Suprapubic skin (tissue), 4 donors: ENCODE measurements at regions not wholly inside any gene's neighbourhood (a gene's known extent, or its start where the extent isn't known, plus 50 kb on each side); places are given as distances from the start of the nearest gene placed in this dataset.

Experiments
- DNase-seq, 2 donors: peaks; one replicate each; pipeline ENCODE4 v3.0.0-alpha.2; 2019; ENCODE audit warnings: low spot score in 2 of 2
- H3K27ac ChIP-seq: fragments of 200-600 bp; sonication (generic); one replicate; pipeline ENCODE4 v1.5.1; 2019
- H3K27me3 ChIP-seq: fragments of 200-600 bp; sonication (generic); one replicate; pipeline ENCODE4 v1.5.1; 2019
- H3K36me3 ChIP-seq: fragments of 200-600 bp; sonication (generic); one replicate; pipeline ENCODE4 v1.5.1; 2019
- H3K4me1 ChIP-seq: fragments of 200-600 bp; sonication (generic); one replicate; pipeline ENCODE4 v1.5.1; 2019
- H3K4me3 ChIP-seq: fragments of 200-600 bp; sonication (generic); one replicate; pipeline ENCODE4 v1.5.1; 2019; ENCODE audit warnings: mild to moderate bottlenecking
- H3K9me3 ChIP-seq: fragments of 200-600 bp; sonication (generic); one replicate; pipeline ENCODE4 v1.5.1; 2019
- EP300 ChIP-seq: sonication (generic); formaldehyde crosslinking; IDR thresholded peaks from one replicate; pipeline ENCODE4 v1.6.1; 2017; ENCODE audit warnings: antibody characterized with exemption
- POLR2A ChIP-seq, 2 donors: fragments of 450-650 bp; IDR thresholded peaks; one replicate each; pipeline ENCODE4 v1.6.1; 2017; ENCODE audit warnings: antibody characterized with exemption in 2 of 2, mild to moderate bottlenecking in 2 of 2, moderate library complexity in 2 of 2
- POLR2AphosphoS5 ChIP-seq, 3 donors: sonication (generic); formaldehyde crosslinking; IDR thresholded peaks; one replicate each; pipeline ENCODE4 v1.6.1; 2017; ENCODE audit warnings: antibody characterized with exemption in 3 of 3
- WGBS: methylation state at CpG from one replicate; pipeline ENCODE4 v1.1.5; 2018; 5-methylcytosine and 5-hydroxymethylcytosine counted together
- TF ChIP-seq, protein P1 (sequence below), 2 donors: fragments of 200-600 bp in 1 of 2; fragments of 450-650 bp in 1 of 2; sonication (generic) in 1 of 2; IDR thresholded peaks; one replicate each; pipeline ENCODE4 v1.5.1; 2016 to 2019; ENCODE audit warnings: antibody characterized with exemption in 2 of 2, mild to moderate bottlenecking in 1 of 2, moderate library complexity in 1 of 2

DNA sequence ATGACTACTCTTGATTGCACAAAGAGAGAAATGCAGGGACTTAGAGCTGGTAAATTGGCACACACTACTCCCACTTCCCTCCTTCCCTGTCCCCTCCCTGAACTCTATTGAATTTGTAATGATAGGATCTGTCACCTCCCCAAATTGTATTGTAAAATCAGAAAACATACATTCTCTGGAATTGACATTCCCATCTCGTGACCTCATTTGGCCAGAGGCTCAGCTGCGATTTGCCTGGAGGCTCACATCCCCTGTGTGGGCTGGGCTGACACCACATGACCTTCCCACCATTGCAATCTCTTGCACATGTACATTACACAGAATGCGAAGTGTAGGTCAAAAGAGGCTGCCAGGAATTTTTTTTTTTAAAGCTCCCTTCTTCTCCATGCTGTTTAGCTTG, 172.1 kb downstream of the MID1IP1 start:
- DNase-seq, result no peak
- Histone ChIP-seq H3K4me3 (no peak overlapping the region), H3K27me3 (no peaks in the 10 kb centered on the region), H3K9me3 (no peaks in the 10 kb centered on the region), H3K4me1 (no peaks in the 10 kb centered on the region), H3K27ac (no peak overlapping the region), H3K36me3 (no peaks in the 10 kb centered on the region)
- TF ChIP-seq POLR2A (IDR thresholded peaks at IDR 0.05) (no peak), POLR2AphosphoS5 (IDR thresholded peaks at IDR 0.05) (no peak), EP300 (no peak)
- TF ChIP-seq, protein P1, sequence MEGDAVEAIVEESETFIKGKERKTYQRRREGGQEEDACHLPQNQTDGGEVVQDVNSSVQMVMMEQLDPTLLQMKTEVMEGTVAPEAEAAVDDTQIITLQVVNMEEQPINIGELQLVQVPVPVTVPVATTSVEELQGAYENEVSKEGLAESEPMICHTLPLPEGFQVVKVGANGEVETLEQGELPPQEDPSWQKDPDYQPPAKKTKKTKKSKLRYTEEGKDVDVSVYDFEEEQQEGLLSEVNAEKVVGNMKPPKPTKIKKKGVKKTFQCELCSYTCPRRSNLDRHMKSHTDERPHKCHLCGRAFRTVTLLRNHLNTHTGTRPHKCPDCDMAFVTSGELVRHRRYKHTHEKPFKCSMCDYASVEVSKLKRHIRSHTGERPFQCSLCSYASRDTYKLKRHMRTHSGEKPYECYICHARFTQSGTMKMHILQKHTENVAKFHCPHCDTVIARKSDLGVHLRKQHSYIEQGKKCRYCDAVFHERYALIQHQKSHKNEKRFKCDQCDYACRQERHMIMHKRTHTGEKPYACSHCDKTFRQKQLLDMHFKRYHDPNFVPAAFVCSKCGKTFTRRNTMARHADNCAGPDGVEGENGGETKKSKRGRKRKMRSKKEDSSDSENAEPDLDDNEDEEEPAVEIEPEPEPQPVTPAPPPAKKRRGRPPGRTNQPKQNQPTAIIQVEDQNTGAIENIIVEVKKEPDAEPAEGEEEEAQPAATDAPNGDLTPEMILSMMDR (IDR thresholded peaks at IDR 0.05), result no peak
- WGBS, result 51% methylated on average over 3 of the region's 3 CpGs

DNA sequence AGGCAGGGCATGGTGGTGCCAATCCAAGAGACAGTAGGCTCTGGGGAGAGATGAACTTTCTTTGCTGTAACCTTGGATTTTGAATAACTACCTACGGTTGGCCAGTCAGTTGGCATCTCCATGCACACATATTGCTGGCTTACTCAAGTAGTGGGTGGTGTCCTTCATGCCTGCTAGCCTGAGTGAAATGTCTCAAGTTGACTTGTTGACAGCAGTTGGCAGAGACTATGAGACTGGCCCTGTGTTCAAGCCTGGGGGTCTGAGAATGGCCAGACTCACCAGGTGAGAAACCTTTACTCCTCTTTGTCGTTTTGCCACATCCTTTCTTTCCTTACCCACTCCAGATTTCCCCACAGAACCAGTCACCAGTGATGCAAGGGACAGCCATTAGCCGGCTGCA, 173.3 kb downstream of the MID1IP1 start:
- WGBS, result 77% methylated on average over 3 of the region's 3 CpGs
- Histone ChIP-seq H3K4me1 (no peaks in the 10 kb centered on the region), H3K27me3 (no peaks in the 10 kb centered on the region), H3K4me3 (no peak overlapping the region), H3K27ac (no peak overlapping the region), H3K36me3 (no peaks in the 10 kb centered on the region), H3K9me3 (no peaks in the 10 kb centered on the region)
- TF ChIP-seq EP300 (no peak), POLR2AphosphoS5 (IDR thresholded peaks at IDR 0.05) (no peak), POLR2A (IDR thresholded peaks at IDR 0.05) (no peak)
- TF ChIP-seq, protein P1 (IDR thresholded peaks at IDR 0.05), result no peak
- no peak for DNase-seq

DNA sequence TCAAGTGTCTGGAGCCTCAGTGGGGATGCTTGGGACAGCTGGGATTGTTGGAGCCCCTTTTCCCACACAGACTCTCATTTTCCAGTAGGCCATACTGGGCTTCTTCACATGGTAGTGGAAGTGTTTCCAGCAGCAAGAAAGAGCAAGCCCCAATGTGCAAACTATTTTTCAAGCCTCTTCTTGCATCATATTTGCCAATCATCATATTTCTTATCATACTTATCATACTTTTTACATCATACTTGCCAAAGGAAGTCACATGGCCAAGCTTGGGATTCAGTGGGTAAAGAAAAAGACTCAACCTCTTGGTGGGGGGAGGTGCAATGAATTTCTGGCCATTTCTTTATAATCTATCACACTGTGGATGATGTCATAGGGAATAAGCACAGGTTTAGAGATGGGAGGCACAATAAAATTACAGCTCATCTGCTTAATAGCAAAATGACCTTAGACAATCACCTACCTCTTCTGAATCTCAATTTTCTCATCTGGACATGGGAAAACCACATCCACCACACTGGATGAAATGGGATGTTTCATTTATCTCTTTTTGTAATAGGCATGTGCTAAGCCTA, 174.2 kb downstream of the MID1IP1 start:
- no peak for DNase-seq
- no peaks in the 10 kb centered on the region for H3K9me3 ChIP-seq
- TF ChIP-seq, protein P1 (IDR thresholded peaks at IDR 0.05), result no peak
- TF ChIP-seq EP300 (no peak), POLR2AphosphoS5 (IDR thresholded peaks at IDR 0.05) (no peak), POLR2A (IDR thresholded peaks at IDR 0.05) (no peak)
- H3K4me1 ChIP-seq, result no peaks in the 10 kb centered on the region
- no peak overlapping the region for H3K4me3 ChIP-seq
- H3K27me3 ChIP-seq, result no peaks in the 10 kb centered on the region
- no peaks in the 10 kb centered on the region for H3K36me3 ChIP-seq
- no peak overlapping the region for H3K27ac ChIP-seq

DNA sequence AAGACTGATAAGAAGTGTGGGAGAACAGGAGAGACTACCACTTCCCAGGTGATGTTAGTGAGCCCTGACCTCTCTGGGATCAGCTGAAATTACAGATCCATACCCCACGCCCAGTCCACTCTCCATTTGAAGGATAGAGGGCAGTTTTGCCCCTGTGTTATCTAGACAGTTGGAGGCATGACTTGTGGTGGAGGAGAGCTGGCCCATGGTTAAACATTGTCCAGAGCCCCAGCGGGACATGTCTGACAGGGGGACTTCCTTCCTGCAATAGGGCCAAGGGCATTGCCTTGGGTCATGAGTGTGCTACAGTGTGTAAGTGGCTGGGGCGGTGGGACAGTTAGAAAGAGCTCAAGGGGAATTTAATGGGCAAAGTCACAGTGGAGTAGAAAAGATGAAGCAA, 181.1 kb downstream of the MID1IP1 start:
- TF ChIP-seq POLR2AphosphoS5 (IDR thresholded peaks at IDR 0.05) (no peak), POLR2A (IDR thresholded peaks at IDR 0.05) (no peak), EP300 (no peak)
- TF ChIP-seq, protein P1 (IDR thresholded peaks at IDR 0.05), result no peak
- Histone ChIP-seq H3K4me3 (no peak overlapping the region), H3K36me3 (no peaks in the 10 kb centered on the region), H3K27me3 (no peaks in the 10 kb centered on the region), H3K9me3 (no peaks in the 10 kb centered on the region), H3K4me1 (no peaks in the 10 kb centered on the region), H3K27ac (no peak overlapping the region)
- WGBS, result 75% methylated on average over 3 of the region's 3 CpGs
- no peak for DNase-seq

DNA sequence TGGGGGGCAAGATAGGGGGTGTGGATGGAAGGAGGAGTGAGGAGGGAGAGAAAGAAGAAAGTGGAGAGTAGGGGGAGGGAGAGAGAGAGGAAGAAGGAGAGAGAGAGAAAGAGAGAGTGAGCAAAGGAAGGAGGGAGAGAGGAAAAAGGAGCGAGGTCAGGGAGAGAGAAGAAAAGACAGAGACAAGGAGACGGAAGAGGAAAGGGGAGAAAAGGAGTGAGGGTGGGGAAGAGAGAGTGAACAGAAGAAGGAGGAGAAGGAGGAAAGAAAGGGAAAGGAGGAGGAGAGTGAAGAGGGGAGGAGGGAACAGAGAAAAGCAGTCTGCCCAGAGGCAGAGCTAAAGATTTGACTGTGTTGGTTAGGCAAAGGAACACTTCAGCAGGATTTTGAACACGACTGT, 181.6 kb downstream of the MID1IP1 start:
- no peak overlapping the region for H3K4me3 ChIP-seq
- no peaks in the 10 kb centered on the region for H3K27me3 ChIP-seq
- H3K36me3 ChIP-seq, result no peaks in the 10 kb centered on the region
- TF ChIP-seq, protein P1 (IDR thresholded peaks at IDR 0.05), result no peak
- TF ChIP-seq EP300, result no peak
- no peak for TF ChIP-seq POLR2A (IDR thresholded peaks at IDR 0.05)
- no peak for TF ChIP-seq POLR2AphosphoS5 (IDR thresholded peaks at IDR 0.05)
- H3K9me3 ChIP-seq, result no peaks in the 10 kb centered on the region
- no peak overlapping the region for H3K27ac ChIP-seq
- WGBS, result 43% methylated on average over 3 of the region's 3 CpGs
- no peak for DNase-seq
- H3K4me1 ChIP-seq, result no peaks in the 10 kb centered on the region
